GM19328 (cell line): ENCODE measurements at regions not wholly inside any gene's neighbourhood (a gene's known extent, or its start where the extent isn't known, plus 50 kb on each side); places are given as distances from the start of the nearest gene placed in this dataset.

Experiments used
- ATAC-seq: cut with Tn5 transposase; IDR thresholded peaks from one replicate; pipeline ENCODE4 v1.9.1; 2021; ENCODE audit warnings: mild to moderate bottlenecking, moderate library complexity; ENCODE audit not compliant: unreplicated experiment

DNA sequence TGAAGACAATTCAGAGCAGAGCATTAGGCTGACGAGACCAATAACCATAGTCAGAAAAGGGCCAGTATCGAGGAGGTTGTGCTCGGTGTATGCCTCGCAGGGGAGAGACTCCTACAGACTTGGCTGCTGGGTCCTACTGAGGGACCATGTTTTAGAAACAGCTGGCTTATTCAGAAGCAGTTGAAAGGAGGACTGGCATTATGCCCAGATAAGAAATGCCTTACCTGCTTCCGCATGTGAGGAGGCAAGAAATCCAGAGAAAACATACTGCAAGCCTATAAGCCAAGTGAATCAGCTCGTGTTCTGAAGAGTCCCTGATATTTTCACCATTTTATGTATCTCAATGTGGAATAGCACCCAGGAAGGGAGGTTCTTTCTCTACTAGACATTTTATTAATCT, 434.7 kb downstream of the GRB14 start:
- no peak for ATAC-seq

DNA sequence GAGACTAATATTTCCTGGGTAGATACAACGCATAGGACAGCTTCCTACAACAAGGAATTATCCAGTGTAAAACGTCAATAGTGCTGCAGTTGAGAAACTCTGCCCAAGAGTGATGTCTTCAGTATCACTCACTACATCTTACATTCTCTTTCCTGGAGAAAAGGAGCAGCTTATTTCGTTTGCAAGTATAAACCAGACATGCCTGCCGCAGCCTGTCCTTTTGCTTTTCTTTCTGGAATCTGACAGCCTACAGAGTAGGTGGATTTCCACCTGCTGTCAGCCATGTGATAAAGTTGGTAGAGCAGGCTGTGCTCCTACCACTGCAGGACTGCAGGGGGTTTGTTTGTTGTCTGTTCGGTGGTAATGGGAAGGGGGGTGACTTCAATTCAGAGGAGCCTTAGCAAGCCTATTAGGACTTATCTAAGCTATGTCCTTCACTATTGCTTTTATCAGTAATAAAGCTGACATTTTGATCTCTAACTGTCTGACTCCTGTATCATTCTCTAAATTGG, 439.1 kb downstream of the GRB14 start:
- no peak for ATAC-seq

DNA sequence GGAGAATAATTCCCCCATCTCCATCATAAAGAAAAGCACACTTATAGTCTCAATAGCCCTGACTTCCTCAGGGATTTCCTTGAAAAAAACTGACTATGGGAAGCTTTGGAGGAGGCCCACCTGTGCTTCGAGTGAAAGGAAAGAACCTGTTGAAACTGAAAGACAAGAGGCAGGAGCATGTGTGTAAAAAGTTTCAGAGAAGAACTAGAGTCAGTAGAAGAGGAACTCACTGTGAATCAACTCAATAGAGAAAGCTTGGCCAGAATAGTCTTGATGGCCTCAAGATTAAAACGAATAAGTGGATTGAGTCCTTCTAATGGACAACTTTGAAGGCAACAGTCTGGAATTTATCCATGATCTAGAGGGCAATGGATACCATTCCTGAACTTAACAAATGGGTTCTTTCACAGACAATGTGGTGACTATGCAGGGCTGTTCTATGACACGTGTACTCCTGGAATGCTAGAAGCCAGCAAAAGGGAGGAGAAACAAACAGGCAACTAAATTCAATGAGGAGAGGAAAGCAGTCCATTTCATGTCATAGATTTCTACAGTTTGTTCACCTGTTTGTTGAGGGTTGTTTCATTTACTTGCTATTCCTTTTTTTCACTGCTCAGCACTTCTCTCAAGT, 442.3 kb downstream of the GRB14 start:
- no peak for ATAC-seq

DNA sequence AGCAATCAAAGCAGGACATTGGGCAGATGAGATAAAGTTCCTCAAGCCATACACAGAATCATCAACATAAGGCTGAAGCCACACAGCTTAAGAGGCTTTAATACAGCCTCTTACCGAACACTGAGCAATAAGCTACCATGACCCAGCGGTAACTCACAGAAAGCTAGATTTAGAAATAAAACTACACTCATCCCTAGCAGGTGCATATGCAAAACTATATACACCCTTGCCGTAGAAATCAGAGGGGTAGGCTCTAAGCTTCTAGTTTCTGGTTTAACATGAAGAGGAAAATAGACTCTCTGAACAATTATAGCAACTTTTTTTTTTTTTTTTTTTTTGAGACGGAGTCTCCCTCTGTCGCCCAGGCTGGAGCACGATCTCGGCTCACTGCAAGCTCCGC, 428.8 kb upstream of the FIGN start:
- no peak for ATAC-seq

DNA sequence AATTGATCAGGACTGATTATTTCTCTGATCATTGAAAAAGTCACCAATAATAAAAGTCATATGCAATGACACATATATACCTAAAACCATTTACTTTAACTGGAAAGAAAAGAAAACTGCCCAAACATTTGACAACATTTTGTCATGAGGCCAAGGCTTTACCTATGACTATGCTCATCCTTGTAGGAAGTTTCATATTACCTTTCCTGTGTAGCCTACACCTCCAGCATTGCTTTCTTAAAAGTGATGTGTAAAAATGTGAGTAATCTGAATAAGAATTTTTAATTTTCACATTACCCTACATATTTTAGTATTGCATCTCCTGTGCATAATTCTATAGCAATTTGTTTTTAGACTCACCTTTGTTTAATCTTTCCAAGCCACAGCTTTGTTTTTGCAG, 419.8 kb upstream of the FIGN start:
- no peak for ATAC-seq

DNA sequence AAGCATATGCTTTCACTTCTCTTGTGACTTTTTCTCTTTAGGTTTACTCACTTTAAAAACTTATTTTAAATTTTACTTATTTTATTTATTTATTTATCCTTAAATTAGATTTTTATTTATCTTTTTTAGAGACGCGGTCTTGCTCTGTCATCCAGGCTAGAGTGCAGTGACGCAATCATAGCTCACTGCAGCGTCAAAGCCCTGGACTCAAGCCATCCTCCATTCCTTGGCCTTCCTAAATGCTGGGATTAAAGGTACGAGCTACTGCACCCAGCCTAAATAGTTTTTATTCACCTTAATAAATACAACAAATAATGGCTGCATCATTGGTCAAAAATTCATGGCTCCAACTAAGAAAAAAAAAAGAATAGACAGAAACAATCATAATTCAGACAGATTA, 415.7 kb upstream of the FIGN start:
- ATAC-seq: no peak

DNA sequence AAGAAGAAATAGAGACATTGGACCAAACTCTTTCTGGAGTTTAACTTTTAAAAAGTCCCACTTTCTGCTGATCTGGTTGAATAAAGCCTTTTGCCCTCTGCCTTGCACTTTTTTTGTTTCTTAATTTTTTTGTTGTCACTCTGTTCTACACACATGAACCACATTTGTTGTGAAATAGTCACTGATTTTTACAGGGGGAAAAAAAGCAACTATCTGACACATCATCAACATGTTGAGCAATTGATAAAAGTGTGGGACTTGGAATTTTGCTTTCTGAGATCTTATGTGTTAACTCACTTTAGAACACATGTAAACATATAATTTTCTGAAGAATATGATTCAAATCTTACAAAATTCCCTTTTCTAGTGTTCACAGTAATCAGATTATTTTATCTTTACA, 414.8 kb upstream of the FIGN start:
- ATAC-seq: no peak

DNA sequence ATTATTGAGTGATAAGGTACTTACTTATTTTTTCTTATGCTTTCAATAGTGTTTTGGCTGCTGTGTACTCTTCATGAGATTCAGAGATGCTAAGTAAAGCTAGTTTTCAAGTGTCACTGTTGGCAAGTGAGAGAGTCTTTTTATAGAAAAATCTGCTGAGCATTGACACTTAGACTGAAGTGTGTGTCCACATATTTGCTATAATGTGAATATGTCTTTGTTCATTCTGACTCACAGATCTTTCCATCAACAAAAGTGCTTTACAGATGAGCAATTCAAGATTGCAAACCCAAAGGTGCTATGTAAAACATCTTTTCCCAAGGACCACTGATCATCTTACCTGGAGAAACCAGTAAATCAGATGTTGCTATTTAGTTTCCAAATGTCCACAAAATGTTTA, 410.6 kb upstream of the FIGN start:
- no peak for ATAC-seq

DNA sequence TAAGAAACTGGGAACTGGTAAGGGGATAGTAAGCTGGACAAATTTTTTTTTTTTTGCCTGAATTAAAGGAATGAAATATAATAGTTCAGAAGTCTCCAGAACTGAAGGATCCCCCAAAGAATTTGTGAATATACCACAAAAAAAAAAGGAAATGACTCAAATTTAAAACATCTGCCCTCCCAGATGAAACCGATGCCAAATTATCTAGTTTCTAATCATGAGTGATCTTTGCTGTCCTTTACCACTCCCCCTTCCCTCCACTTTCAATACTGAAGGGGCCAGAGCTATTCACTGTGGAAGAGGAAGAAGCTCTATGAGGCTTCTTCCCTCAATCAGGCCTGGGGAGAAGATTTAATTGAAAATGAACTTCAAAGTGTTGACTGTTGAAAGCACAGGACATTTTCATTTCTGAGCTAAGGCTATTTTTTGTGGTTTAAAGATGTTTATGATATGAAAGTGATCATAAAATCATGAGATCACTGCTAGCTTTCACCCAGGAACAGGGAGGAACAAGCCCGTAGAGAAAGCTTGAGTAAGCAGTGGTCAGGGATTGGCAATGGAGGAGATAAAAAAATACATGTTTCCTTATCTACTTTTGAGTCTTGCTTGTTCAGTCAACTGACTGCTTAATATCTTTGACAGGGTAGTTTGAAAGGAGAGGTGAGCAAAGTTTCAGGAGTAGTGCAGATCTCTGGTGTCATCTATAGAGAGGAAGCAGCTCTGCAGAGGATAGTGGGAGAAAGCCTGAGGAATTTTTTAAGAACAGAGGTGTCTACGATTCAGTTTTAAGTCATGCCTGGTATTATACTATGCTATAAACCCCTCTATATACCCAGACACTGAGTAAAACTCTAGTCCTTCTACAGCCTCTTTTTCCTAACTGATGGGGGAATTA, 409.5 kb upstream of the FIGN start:
- no peak for ATAC-seq

DNA sequence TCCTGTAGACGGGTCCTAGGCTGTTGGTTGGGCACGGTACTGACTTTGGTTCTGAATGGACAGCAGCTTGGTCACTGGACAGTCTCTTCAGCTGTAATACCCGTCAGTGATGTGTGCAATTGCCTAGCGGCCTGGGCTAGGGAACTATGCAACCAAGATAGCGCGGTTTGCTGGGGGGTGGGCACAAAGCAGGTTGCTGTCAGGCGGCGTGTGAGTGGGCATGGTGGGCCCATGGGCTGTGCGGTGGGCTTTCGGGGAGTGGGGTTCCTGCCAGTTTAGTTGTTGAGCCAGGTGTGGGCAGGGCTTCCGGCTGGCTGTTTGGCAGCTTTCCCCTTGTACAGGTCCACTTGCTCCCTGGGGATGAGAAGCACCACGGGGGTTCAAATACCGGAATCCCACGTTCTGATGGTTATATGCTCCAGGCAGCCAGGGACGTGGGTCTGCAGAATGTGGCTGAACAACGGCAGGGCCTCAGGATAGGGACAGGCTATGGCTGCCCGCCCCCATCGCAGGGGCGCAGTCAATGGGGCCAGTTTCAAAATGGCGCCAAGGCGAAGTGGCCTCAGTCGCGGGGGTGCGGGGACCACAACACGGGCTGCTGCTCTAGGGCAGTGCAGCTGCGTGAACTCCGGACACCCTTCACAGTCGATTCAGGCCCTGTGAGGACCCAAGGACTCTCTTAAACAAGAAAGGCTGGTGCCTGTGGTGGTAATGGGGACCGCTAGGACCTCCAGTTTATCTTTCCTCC, 407.5 kb upstream of the FIGN start:
- no peak for ATAC-seq

DNA sequence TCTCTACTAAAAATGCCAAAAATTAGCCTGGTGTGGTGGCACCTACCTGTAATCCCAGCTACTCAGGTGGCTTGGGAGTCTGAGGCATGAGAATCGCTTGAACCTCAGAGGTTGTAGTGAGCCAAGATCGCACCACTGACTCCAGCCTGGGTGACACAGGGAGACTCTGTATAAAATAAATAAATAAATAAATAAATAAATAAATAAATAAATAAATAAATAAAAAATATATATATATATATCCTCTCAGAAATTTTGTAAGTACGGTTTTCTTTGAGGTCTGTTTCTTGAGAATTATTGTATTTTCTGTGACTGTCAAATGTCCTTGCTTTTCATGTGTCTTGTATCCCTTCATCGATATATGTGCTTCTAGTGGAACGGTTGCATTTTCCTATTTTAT, 406.9 kb upstream of the FIGN start:
- ATAC-seq: no peak

DNA sequence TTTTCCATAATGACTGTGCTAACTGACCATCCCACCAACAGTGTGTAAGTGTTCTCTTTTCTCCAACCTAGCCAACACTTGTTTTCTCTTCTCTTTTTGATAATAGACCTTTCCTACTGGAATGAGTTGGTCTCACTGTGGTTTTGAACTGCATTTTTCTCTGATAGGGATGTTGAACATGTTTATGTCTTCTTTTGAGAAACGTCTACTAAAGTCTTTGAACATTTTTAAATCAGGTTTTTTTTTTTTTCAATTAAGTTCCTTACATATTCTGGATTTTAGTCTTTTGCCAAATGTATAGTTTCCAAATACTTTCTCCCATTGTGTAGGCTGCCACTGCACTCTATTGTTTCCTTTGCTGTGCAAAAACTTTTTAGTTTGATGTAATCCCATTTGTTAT, 405.5 kb upstream of the FIGN start:
- no peak for ATAC-seq

DNA sequence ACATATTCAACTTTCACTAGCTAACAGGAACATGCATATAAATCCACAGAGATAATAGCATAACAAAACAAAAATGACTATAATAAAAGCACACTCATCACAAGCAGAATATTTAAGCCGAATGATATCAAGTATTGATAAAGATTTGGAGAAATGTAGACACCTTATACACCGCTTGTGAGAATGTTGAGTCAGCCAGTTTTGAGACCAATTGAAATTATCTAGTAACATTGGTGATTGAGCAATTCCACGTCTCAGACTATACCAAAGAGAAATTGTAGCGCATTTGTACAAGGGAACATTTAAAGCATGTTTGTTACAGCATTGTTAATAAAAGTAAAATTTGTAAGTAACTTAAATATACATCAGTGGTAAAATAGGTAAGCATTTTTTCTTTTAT, 402.9 kb upstream of the FIGN start:
- no peak for ATAC-seq

DNA sequence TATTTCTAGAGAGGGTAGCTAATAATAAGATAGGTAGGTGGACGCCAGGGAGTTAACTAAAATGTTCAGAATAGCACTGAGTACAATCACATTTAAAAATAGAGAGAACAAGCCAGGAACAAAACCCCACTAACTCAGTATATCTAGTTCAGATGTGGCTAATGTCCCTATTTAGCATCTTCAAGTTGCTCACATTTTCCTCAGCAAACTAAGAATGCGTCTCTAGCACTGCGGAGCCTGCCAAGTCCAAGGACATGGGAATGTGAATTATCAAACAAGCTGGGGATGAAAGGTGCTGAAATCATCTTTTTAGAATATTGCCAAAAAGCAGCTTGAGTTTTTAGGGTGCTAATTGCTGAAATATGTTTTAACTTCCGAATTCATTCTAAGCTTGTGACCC, 398.5 kb upstream of the FIGN start:
- no peak for ATAC-seq

DNA sequence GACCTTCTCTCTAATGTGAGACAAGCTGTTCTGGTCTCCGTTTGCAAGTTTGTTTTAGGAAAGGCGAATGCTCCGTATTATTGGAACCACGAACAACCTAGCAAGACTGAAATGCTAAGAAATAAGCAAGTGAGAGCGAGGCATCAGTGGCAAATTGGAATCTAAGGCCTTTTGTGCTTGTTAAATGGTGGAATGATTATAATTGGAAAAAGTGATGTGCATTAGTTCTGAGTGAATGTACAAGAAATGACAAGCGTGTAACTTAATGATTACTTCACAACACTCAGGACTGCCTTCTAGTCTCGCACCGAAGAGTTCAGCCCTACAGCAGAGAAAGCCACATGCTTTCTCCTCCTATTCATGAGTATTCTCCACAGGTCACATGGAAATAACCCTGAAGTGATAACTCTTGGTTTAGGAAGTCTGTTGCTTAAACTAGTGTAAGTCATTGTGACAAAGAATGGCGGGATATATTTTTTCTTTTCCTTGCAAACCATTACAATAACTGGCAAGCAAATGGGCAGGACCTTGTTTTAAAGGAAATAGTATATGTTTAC, 392.2 kb upstream of the FIGN start:
- no peak for ATAC-seq

DNA sequence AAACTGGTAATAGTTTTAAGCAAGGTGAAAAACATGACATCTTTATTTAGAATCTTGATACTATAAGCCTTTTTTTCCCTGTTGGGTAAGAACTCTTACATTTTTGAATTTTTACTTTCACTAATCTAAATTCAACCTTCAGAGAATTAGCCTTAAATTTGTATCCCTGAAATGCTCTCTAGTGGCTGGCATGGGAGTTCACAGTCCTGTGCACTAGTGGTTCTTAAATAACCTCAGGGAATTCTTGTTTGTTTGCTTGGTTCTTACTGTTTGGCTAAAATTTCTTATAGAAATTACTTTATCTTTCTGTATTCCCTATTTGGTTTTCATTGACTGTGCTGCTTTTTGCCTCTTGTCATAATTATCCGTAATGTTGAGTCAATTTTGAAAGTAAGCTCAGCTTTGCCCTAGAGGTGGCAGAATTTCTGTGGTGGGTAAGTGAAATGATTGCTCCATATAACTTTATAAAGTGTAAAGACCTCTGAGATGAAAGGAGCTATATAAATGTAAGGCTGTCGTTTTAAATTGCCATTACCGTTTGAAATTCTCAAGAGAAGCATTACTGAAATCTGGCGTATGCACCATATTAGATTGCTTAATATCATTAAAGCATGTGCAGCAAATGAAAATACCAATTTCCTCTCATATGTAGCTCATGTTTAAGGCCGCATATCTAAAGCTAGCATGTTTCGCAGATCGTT, 391.3 kb upstream of the FIGN start:
- no peak for ATAC-seq

DNA sequence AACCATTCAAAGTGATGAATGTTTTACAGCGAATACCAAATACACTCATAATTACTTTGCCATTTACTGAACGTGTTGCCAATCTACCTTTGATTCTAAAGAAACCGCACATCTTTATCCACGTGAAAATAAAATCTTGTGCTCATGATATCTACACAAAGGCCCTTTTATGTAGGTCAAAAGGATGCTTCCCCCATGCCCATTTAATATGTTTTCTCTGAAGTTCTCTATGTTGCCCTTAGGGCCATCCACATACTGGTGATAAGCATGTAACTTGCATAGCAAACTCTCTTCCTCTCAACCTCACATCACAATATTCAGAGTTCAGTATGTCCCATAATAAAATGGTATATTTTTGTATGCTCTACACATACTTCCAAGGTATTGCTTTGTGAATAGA, 380.0 kb upstream of the FIGN start:
- no peak for ATAC-seq

DNA sequence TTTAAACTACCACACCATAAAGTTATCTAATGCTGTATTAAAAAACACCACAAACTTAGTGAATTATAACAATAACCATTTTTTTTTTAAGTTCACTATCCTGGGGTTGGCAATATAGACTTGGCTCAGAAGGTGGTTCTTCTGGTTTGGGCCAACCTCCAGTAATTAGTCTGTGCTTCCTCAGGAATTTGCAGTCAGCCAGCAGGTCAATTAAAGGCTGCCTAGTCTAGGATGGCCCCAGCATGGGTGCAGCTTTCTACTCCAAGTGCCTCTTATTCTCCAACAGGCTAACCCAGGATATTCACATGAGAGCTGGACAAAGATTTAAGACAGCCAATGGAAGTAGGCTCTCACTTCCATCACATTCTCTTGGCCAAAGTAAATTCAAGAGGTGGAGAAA, 379.1 kb upstream of the FIGN start:
- no peak for ATAC-seq

DNA sequence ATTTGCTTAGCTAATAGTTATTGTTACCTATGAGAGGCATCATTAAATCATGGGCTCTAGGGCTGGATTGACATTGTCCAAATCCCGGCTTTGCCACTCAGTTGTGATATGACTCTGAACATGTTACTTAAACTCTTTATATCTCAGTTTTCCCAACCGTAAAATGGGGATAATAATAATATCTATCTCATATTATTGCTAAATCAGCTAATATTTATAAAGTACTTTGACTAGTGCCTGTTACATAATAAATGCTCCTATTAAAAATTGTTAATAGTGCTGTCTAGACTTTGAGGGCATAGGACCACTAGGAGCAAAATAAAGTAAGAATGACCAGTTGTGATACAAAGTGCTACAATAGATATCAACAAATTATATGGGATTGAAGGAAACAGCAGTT, 376.3 kb upstream of the FIGN start:
- no peak for ATAC-seq

DNA sequence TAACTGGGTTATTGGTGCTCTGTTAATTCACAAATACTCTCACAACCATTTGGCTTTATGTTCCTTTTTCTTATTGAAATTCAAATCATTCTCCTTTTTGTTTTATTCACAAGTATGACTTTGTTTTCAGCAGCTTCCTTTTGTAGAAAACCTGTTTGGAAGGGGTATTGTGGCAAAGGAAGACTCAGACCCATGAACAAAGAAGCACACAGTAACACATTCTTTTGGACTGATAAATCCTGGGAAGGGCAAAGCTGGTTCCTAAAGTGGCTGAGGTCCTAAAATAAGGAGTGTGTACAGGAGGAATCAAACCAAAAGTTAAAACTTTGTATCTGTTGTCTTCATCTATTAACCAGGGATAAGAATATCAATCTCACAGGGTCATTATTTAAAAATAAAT, 374.7 kb upstream of the FIGN start:
- ATAC-seq: no peak

DNA sequence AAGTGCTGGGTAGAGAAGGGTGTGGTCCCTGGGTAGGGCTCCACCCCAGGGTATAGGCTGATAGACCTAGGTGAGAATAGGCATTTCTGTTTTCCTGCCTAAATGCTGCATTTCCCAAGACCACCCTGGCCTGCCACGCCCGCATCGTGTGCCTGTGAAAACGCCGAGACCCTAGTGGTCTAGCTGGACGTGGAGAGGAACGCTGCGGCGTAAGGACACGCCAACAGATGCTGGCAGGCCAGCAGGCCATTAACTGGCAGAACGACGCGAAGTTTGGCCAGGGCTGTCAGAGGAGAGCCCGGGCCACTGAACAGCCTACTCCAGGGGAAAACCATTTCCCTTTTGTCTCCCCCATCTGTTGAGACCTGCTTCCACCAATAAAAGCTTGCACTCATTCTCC, 373.2 kb upstream of the FIGN start:
- ATAC-seq: no peak
